Tongue (tissue), 1 donor: ENCODE measurements at regions not wholly inside any gene's neighbourhood (a gene's known extent, or its start where the extent isn't known, plus 50 kb on each side); places are given as distances from the start of the nearest gene placed in this dataset.
"Not testable (repeated sequence)": the region's sequence is repeated elsewhere in the genome, so short reads cannot be mapped to it uniquely, and the experiment has no call there.

ENCODE experiments used
- DNase-seq: peaks from one replicate; pipeline ENCODE4 v3.0.0-alpha.2; 2015

GRCh38 chr14:62420847-62421246, 624.4 kb downstream of the KCNH5 start:
- no peak for DNase-seq

GRCh38 chr14:62428429-62429203, 616.6 kb downstream of the KCNH5 start:
- no peak for DNase-seq

- DNase-seq, result no peak
These were observed 615.6 kb downstream of the KCNH5 start for GRCh38 chr14:62429683-62430082.

GRCh38 chr14:62431496-62431895, 613.8 kb downstream of the KCNH5 start:
- DNase-seq, result no peak

- no peak for DNase-seq
These were observed 612.3 kb downstream of the KCNH5 start for GRCh38 chr14:62432955-62433354.

- no peak for DNase-seq
These were observed 609.0 kb downstream of the KCNH5 start for GRCh38 chr14:62436261-62436660.

- DNase-seq, result no peak
These were observed 606.0 kb downstream of the KCNH5 start for GRCh38 chr14:62439210-62439609.

GRCh38 chr14:62443796-62444195, 601.5 kb downstream of the KCNH5 start:
- no peak for DNase-seq

GRCh38 chr14:62445570-62445969, 599.7 kb downstream of the KCNH5 start:
- no peak for DNase-seq

- DNase-seq, result peak; percentile 17
These were observed 594.0 kb downstream of the KCNH5 start for GRCh38 chr14:62451221-62451620.

- DNase-seq, result no peak
These were observed 592.0 kb downstream of the KCNH5 start for GRCh38 chr14:62453226-62453625.

GRCh38 chr14:62455446-62455845, 589.8 kb downstream of the KCNH5 start:
- DNase-seq, result no peak

GRCh38 chr14:62462988-62463387, 582.3 kb downstream of the KCNH5 start:
- DNase-seq, result no peak

GRCh38 chr14:62468946-62469345, 576.3 kb downstream of the KCNH5 start:
- no peak for DNase-seq

GRCh38 chr14:62470935-62471334, 574.3 kb downstream of the KCNH5 start:
- DNase-seq, result no peak

GRCh38 chr14:62491146-62491545, 554.1 kb downstream of the KCNH5 start:
- no peak for DNase-seq

- no peak for DNase-seq
These were observed 547.5 kb downstream of the KCNH5 start for GRCh38 chr14:62497708-62498107.

GRCh38 chr14:62501021-62501750, 544.1 kb downstream of the KCNH5 start:
- no peak for DNase-seq

- no peak for DNase-seq
These were observed 540.2 kb downstream of the KCNH5 start for GRCh38 chr14:62505045-62505444.

- DNase-seq, result not testable (repeated sequence)
These were observed 523.9 kb downstream of the KCNH5 start for GRCh38 chr14:62521309-62521708.

- no peak for DNase-seq
These were observed 517.0 kb downstream of the KCNH5 start for GRCh38 chr14:62528296-62528695.

- DNase-seq, result peak; percentile 1
These were observed 513.1 kb downstream of the KCNH5 start for GRCh38 chr14:62532181-62532580.

GRCh38 chr14:62546862-62547474, 498.3 kb downstream of the KCNH5 start:
- DNase-seq, result no peak
